Inferior parietal cortex (tissue), 1 donor: ENCODE measurements at regions not wholly inside any gene's neighbourhood (a gene's known extent, or its start where the extent isn't known, plus 50 kb on each side); places are given as distances from the start of the nearest gene placed in this dataset.

Experiments
- DNase-seq: peaks from one replicate; pipeline ENCODE4 v3.0.0-alpha.2; 2016; ENCODE audit errors: extremely low spot score

DNA sequence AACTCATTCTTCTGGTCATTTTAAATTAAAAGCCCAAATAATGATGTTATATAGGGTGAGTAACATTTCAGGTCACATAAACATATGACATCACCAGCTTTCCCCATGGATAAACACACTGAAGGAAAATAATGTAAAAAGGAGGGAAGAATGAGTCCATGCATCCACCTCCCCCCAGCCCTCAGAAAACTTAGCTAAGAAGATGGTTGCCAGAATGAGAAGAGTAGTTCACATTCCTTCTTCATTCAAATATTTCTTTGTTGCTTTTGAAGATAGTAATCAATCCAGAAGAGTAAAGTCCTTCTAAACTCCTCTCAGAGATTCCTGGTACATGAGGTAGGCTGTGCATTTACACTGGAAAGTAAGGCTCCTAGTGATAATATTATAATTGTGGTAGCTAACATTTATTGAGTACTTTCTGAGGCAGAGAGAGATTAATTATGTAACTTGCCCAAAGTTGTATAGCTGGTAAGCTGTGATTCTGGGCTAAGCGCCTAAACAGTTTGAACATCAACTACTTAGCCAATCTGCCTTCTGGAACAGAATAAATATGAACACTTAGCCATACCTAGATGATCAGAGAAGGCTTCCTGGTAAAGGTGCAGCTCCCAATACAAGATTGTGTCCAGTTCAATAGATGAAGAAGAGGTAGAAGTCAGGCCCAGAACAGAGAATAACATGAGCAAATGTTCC is 256.7 kb upstream of the FN1 start:
- DNase-seq, result no peak

DNA sequence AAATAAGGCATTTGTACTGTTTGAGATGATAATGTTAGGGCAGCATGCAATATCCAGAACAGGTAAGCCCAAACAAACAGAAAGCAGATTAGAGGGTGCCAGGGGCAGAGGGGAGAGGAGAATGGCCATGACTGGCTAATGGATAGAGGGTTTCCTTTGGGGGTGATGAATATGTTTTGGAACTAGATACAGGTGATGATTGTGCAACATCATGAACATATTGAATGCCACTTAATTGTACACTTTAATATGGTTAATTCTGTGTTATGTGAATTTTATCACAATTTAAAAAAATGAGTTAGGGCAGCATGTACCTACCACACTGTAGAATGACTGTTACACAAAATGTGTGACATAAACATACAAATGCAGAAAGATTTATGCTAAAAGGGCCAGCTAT is 255.5 kb upstream of the FN1 start:
- DNase-seq, result no peak

DNA sequence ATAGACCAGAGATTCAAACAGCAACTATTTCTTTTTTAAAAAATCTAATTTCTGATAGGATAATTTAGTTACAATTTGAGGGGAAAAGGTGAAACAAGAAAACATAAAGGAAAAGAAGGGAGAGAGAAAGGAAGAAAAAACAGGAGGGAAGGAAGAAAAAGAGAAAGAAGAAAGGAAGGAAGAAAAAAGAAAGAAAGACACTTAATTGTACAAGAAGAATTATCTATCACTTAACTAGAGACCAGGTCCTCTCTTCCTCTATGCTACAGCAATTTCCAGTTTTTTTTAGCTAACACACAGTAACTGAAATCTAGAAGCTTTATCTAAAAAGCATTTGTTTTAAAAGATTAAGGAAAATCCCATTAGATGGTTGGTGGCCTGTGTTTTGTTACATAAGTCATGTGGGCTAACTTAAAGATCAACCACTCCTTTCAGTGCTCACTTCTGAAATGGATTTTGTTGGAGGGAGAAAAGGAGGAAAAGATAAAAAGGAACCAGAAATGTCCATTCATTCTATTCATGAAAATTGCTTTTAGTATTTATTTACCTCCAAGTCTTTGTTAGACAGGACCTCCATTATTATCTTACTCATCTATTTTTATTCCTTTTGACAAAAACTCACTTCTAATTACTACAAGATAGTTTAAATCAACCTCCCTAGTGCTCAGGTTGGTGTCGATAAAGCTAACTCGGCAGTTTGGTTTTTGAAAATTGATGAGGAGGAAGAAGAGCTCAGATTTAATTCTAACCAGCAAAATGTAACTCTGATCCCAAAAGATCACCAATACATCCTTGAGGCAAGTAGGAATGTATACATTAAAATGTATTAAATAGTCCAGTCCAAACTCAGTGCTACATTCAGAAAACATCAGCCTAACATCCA is 251.5 kb upstream of the FN1 start:
- no peak for DNase-seq

DNA sequence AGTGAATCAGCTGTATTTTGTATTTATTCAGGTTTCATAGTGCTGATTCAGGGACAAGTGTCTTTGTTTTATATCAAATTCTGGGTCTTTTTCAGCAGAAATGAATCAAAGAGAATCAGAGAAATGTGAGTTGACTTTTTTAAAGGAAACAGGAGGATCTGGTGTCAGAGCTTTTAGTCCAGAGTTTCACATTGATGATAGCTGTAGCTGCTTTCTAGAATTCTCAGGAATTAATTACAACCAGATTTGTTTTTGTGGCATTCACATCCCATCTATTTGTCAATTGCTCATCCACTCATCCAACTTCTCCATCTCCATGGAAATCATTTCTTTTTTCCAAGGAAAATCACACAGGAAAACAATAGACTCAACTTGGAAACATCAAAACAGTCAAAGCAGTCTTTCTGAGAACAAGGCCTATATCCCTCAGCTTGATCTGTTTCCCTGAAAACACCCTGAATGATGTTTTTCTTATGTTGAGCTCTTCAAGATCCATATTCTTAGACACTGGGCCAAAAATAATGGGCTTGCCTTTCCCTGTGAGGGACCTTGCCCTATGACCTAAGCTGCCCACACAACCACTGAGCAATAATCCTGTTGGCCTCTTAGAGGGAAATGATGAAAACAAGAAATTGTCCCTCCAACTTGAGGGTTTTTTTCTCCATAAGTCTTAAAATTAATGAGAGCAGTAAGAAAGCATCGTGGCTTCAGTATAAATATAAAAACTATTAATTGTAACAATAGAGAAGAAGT is 249.5 kb upstream of the FN1 start:
- no peak for DNase-seq

DNA sequence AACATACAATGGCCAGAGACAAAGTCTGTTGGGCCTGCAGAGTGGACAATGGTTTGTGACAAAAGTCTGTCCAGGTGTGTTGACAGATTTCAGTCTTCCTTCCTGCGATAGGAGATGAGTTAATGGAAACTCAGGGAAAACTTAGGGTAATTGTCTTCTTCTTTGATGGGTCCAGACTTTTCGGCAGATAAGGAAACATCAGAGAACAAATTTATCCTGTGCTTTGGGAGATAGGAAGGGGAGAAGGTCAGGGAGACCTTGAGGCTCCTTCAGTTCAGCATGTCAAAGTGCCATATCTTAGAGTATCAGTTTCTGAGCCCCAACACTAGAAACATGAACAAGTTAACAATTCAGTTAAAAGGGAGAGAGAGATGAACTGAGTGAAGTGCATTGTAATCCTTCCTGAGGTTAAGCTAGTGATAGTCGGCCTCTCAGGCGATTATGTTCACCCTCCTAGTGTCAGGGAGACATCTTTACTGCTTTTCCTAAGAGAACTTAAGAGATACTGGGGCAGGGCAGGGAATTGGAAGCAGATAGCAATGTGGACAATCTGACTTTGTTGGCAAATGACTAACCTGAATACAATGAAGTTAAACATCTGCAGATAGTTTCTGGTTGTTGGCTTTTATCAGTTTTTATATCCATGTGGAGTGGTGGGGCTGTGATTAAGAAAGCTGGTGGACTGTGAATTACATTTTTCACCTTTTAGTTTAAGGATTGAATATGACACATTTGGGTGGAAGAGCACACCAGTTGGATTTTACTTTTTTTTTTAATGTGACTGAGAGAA is 248.8 kb upstream of the FN1 start:
- no peak for DNase-seq

DNA sequence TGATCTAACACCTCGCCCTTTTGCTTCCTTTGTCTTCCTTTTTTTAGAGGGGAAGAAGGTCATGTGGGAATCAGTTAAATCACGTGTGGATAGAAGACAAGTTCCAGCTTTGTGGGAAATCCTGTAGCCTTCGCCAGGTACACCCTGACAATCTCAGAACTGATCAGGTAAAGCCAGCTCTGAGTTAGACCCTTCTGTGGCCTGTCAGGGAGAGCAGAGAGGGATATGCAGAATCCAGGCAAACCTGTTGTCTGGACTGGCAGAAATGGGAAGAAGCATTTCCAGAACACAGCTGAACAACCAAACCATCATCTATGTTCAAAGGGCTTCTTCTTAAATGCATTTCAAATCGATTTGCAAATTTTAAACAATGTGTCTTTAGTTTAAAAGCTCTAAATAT is 247.4 kb upstream of the FN1 start:
- no peak for DNase-seq

DNA sequence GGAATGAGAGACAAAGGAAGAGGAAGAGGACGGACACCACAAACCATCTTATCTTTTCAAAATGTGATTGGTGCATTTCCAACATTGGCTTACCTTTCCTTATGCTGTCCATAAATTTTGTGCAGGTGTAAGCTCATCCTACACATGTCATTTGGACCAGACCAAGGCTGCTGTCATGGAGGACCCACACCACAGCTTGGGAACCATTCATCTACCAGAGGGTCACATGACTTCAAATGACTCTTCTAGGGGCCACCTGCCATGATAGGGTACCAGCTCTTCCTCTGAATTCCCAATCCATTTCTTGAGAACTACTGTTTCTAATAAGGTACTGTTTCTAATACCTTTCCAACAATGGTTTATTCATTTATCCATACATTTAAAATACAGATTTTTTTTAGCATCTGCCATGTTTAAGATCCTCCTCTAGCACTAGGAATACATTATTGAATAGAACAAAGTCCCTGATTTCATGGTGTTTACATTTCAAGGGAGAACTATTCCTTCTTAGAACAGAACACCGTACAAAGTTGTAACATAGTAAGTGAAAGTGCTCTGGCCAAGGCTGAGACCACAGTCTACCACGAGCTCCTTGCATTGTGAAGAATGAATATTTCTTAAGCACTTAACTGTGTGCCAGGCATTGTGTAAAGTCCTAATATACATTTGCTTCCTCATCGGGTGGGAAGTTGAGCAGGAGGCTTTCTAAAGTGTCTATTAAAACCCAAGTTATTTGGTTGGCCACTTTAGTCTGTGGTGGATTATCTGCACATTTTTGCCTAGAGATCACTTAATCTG is 246.1 kb upstream of the FN1 start:
- no peak for DNase-seq

DNA sequence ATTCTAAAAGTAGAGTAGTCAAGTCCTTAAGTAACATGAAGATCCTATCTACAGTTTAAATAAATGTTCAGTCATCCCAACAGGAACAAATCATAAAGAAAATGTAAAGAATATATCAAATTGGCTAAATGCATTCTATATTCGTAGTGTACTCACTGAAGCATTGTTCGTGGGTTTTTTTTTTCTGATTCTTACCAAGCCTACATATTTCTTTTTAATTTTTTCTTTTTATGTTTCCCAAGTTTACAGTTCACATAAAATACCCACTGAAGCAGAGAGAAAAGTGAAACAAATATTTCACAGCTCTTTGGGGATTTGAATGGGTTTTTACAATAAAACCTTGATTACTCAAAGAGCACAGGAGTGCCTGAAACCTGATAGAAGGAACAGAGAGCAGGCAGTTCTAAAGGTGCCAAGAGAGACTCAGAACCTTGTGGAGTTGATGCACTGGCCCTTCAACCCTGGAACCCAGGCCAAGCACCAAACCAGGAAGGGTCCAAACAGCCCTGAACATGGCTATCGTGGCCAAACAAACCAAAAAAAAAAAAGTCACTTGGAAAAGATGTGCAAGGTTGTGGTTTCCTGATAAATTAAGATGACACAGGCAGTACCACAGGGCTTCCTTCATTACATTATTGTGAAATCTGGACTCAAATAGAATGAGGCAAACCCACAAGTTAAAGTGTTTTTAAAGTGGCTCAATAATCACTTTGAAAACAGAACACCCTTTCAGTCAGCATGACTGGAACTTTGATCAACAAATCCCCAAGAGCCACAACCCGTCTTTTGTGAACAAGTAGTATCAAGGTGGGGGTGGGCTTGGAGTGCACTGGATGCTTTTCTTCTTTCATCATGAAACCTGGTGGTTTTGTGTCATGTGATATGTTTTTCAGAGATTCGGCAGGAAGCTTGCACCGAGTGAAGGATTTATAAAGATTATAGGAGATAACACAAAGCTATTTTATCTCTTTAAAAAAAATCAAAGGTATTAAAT is 245.0 kb upstream of the FN1 start:
- DNase-seq, result no peak

DNA sequence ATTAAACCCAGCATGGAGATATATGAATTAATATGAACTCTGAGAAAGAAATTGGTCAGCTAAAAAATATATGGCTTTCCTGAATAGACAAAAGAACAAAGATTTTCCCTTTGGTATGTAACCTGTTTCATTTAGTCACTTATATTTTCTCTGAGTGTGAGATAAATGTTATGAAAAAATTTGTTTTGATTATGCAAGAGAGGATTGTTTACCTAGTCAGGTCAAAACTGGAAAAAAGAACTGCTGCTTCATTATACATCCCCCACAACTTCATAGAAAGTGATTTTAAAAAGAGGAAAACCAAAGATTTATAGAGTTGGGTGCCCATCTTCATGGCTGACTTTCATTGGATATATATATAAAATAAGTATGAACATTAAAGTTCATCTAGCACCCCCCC is 242.2 kb upstream of the FN1 start:
- DNase-seq, result no peak

DNA sequence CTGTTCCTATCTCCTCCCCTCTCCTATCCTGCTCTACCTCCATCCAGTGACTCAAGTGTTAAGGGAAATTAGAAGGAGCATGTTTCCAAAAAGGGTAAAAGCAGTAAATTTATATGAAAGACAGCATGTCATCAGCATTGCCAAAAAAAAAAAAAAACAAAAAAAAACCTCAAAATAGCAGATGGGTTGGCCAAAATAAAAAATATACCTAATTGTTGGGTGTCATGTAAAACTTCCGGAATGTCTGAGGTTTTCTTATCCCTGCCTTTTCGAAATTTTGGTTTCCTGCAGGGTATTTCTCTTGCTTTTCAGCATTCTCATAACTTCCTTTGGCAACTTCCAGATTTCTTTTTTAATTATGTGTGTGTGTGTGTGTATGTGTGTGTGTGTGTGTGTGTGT is 241.6 kb upstream of the FN1 start:
- no peak for DNase-seq

DNA sequence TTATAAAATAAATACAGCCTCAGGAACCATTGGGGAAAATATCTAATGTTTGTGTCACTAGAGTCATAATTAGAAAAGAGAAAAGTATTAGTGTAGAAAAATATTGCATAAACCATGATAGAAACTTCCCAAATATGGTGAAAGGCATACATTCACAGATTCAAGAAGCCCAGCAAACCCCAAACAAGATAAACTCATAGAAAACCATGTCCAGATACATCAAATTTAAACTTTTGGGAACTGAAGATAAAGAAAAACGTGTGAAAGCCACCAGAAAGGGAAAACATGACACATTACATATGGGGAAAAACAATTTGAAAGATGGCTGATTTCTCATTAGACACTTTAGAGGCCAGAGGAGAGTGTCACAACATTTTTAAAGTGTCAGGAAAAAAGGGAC is 236.5 kb upstream of the FN1 start:
- no peak for DNase-seq

DNA sequence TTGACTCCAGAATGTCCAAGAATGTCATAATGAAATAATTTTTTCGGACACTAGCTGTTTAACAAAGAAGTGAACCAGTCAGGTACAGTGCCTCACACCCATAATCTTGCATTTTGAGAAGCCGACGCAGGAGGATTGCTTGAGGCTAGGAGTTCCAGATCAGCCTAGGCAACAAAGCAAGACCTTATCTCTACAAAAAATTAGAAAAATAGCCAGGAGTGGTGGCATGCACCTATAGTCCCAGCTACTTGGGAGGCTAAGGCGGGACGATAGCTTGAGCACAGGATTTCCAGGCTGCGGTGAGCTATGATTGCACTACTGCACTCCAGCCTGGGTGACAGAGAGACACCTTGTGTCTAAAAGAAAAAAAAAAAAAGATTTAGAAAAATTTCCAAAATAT is 235.8 kb upstream of the FN1 start:
- no peak for DNase-seq

DNA sequence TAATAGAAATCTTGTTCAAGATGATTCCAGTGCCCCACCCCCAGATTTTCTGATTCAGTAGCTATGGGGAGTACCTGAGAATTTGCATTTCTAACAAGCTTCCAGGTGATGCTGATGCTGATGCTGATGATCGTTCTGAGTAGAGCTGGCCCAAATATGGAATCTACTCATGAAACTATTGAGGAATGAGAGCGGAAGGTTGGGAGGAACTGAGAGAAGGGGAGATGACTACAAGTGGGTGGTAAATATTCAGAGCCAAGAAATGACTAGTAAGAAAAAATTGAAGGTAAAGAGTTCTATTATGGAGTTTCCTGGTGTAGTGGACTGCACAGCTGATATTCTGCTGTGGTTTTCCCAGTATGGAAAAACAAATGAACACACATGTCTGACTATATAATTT is 235.4 kb upstream of the FN1 start:
- DNase-seq, result no peak

DNA sequence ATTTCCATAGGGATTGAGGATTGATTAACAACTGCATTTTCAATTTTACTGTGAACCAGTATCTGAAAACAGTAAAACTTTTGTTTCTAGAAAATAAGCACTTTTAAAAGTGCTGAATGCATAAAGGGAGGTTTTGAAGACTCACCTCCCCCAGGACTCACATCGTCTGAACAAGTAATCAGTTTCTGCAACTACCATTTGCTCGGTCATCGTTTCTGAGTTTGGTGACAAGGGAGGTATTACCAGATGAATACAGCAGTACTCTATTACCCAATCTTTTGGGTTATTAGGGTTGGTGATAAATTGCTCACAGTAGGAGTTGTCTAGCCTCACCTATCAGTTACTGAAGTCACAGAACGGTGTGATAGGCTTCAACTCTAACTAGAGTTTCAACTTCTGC is 234.5 kb upstream of the FN1 start:
- no peak for DNase-seq

DNA sequence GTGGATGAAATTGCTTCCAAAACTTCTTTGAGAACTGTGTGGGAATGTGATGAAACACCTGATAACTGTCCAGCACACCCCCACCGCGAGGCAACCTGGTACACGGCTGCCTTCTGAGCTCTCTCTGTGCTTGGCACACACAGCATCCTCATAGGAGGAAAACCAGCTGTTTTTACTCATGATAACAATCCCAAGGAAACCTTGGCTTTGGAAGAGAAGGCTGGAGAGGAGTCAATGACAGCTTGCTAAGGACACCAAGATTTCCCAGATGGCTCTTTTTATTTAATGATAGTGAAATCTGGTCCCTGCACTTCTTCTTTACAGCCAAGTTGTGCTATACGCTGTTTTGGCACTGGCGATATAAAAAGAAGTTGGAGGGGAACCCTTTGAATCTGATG is 232.5 kb upstream of the FN1 start:
- peak; percentile 22 for DNase-seq

DNA sequence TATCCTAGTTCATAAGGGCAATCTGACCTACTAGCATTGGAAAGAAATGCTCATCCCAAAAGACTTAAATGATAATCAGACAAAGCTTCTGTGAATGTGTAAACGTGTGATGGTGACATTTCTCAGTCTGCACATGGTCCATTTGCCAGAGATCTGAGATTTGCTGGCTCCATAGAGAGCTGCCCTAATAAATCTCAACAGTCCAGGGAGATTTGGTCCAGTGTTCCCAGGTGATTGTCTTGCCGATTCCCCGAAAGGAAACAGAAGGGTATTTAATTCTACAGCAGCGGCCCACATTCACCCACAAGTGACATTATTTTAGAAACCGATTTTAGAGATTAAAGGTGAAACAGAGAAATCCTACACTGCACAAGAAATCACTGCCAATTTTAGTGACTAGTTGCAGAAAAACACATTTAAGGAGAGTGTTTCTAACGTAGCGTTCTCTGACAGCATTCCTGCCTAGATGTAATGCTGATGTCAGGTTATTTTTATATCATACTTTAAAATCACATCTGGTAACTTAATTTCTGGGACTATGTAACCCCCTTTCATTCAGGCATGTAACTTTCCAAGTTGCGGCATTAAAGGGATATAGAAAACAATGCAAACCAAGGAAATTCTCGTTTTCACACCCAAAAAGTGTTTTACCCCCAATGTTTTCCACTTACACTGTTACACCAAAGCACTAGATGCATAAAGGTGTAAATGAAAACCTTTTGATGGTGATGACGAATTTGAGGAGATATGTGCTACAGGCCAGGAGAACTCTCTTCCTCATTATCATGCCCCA is 231.9 kb upstream of the FN1 start:
- no peak for DNase-seq

DNA sequence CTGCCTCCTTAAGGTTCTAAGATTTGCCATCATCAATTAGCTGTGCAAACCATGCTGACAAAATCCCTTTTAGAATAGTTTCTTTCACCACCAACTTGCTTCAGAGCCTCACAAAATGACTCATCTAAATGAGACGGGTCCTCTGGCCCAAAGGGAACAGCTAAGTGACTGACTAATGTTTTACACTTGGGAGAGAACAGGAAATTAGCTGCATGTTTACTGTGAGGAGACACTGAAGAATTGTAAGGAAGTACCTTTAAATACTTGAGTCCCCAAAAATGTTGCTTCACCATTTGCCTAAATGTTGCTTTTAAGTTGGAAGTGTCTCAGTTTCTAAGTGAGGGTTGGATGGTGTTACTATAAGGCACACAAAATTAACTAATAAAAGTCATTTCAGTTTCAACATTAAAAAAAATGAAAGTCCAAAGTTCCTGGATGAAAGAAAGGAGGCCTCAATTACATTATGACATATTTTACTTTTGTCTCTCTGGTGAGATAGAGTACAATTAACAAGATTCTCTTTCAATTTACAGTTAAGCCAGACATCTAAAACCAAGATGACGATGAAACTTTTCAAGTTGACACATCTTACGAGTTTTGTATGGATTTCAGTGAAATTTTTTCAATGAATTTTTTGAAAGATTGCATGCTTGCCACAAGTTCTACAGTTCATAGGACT is 229.1 kb upstream of the FN1 start:
- DNase-seq, result no peak

DNA sequence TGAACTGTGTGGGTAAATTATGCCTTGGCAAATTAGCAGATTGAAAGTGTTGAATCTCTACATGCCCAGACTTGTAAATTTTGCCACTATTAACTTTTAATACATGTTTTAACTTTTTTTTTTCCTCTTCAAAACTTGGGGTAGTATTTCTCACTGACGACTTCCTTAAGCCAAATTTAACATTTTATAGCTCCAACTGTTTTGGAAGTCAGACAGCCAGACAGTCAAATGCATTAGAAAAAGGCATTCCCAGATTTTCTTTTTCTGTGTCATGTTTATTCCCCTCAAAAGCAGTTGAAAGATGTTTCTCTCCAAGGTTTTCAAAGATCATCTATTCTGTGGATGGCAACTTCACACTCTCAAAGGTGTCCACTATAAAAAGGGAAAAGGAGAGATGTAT is 226.8 kb upstream of the FN1 start:
- DNase-seq, result no peak
